NCI-H2081 treated with DMSO at 0.1 percent for 48 hours (cell line): ENCODE measurements at regions not wholly inside any gene's neighbourhood (a gene's known extent, or its start where the extent isn't known, plus 50 kb on each side); places are given as distances from the start of the nearest gene placed in this dataset.
"Not testable (repeated sequence)": the region's sequence is repeated elsewhere in the genome, so short reads cannot be mapped to it uniquely, and the experiment has no call there.

Experiments
- DNase-seq: peaks from one replicate; lab custom pipeline; 2025; lab: John Stamatoyannopoulos, UW

GRCh38 chr22:22759371-22759770, 115.0 kb downstream of the GGTLC2 start:
- no peak for DNase-seq

GRCh38 chr22:22759889-22760546, 115.6 kb downstream of the GGTLC2 start:
- no peak for DNase-seq

GRCh38 chr22:22761606-22761962, 117.2 kb downstream of the GGTLC2 start:
- DNase-seq, result no peak

- DNase-seq, result no peak
These were observed 117.8 kb downstream of the GGTLC2 start for GRCh38 chr22:22761963-22762772.

GRCh38 chr22:22763512-22763911, 119.1 kb downstream of the GGTLC2 start:
- DNase-seq, result no peak

GRCh38 chr22:22764085-22764484, 119.7 kb downstream of the GGTLC2 start:
- no peak for DNase-seq

- DNase-seq, result no peak
These were observed 119.6 kb upstream of the IGLL5 start for GRCh38 chr22:22767876-22768602.

GRCh38 chr22:22768885-22769284, 118.7 kb upstream of the IGLL5 start:
- DNase-seq, result no peak

- DNase-seq, result no peak
These were observed 118.0 kb upstream of the IGLL5 start for GRCh38 chr22:22769434-22770279.

GRCh38 chr22:22770280-22770871, 117.2 kb upstream of the IGLL5 start:
- DNase-seq, result no peak

- no peak for DNase-seq
These were observed 116.7 kb upstream of the IGLL5 start for GRCh38 chr22:22770881-22771280.

GRCh38 chr22:22771696-22772377, 115.8 kb upstream of the IGLL5 start:
- DNase-seq, result no peak

- no peak for DNase-seq
These were observed 115.2 kb upstream of the IGLL5 start for GRCh38 chr22:22772396-22772795.

GRCh38 chr22:22772883-22773282, 114.7 kb upstream of the IGLL5 start:
- DNase-seq, result no peak

- DNase-seq, result no peak
These were observed 114.2 kb upstream of the IGLL5 start for GRCh38 chr22:22773427-22773826.

GRCh38 chr22:22773979-22774604, 113.5 kb upstream of the IGLL5 start:
- no peak for DNase-seq

GRCh38 chr22:22774762-22775161, 112.9 kb upstream of the IGLL5 start:
- not testable (repeated sequence) for DNase-seq

- no peak for DNase-seq
These were observed 111.5 kb upstream of the IGLL5 start for GRCh38 chr22:22776121-22776520.

- DNase-seq, result no peak
These were observed 108.4 kb upstream of the IGLL5 start for GRCh38 chr22:22779213-22779612.

- DNase-seq, result no peak
These were observed 104.0 kb upstream of the IGLL5 start for GRCh38 chr22:22783575-22783974.
